WTC11 (cell line): ENCODE measurements at regions not wholly inside any gene's neighbourhood (a gene's known extent, or its start where the extent isn't known, plus 50 kb on each side); places are given as distances from the start of the nearest gene placed in this dataset.

Experiments
- ATF3 ChIP-seq: sonication (generic); formaldehyde crosslinking; conservative IDR thresholded peaks from 2 replicates; pipeline ENCODE4 v1.8.1; 2022; ENCODE audit warnings: mild to moderate bottlenecking, missing genetic modification reagents
- TF ChIP-seq, protein P1 (sequence below): fragments of 200-600 bp; IDR thresholded peaks from 2 replicates; pipeline ENCODE4 v1.8.0; 2022; ENCODE audit warnings: antibody characterized with exemption
- TF ChIP-seq, protein P2 (sequence below): sonication (generic); formaldehyde crosslinking; IDR thresholded peaks from 2 replicates; pipeline ENCODE4 v1.8.1; 2023; ENCODE audit warnings: mild to moderate bottlenecking, missing genetic modification reagents, moderate library complexity

GRCh38 chrX:82333575-82333974 is 1131.7 kb downstream of the SH3BGRL start:
- TF ChIP-seq, protein P1, sequence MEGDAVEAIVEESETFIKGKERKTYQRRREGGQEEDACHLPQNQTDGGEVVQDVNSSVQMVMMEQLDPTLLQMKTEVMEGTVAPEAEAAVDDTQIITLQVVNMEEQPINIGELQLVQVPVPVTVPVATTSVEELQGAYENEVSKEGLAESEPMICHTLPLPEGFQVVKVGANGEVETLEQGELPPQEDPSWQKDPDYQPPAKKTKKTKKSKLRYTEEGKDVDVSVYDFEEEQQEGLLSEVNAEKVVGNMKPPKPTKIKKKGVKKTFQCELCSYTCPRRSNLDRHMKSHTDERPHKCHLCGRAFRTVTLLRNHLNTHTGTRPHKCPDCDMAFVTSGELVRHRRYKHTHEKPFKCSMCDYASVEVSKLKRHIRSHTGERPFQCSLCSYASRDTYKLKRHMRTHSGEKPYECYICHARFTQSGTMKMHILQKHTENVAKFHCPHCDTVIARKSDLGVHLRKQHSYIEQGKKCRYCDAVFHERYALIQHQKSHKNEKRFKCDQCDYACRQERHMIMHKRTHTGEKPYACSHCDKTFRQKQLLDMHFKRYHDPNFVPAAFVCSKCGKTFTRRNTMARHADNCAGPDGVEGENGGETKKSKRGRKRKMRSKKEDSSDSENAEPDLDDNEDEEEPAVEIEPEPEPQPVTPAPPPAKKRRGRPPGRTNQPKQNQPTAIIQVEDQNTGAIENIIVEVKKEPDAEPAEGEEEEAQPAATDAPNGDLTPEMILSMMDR, result no peak
- TF ChIP-seq ATF3 (CRISPR knock-in tag), result no peak
- TF ChIP-seq, protein P2, sequence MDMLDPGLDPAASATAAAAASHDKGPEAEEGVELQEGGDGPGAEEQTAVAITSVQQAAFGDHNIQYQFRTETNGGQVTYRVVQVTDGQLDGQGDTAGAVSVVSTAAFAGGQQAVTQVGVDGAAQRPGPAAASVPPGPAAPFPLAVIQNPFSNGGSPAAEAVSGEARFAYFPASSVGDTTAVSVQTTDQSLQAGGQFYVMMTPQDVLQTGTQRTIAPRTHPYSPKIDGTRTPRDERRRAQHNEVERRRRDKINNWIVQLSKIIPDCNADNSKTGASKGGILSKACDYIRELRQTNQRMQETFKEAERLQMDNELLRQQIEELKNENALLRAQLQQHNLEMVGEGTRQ, result no peak
